ENCODE measurements at regions not wholly inside any gene's neighbourhood (a gene's known extent, or its start where the extent isn't known, plus 50 kb on each side); places are given as distances from the start of the nearest gene placed in this dataset.
"Not testable (repeated sequence)": the region's sequence is repeated elsewhere in the genome, so short reads cannot be mapped to it uniquely, and the experiment has no call there.

GRCh38 chr20:54995553-54995952 is 520.2 kb downstream of the DOK5 start:
- DNase-seq (ENCODE audit: low spot score), result no peak
- Mint-ChIP-seq H3K27ac (ENCODE audit: unreplicated experiment) (no peak overlapping the region), H3K4me1 (ENCODE audit: low read depth) (no peaks in the 10 kb centered on the region), H3K27me3 (ENCODE audit: low read depth) (no peaks in the 10 kb centered on the region), H3K36me3 (ENCODE audit: low read depth) (no peaks in the 10 kb centered on the region), H3K4me3 (ENCODE audit: unreplicated experiment) (no peak overlapping the region), H3K9me3 (ENCODE audit: low read depth) (peaks cover 10% of the 10 kb centered on the region)
- TF ChIP-seq, protein P1, sequence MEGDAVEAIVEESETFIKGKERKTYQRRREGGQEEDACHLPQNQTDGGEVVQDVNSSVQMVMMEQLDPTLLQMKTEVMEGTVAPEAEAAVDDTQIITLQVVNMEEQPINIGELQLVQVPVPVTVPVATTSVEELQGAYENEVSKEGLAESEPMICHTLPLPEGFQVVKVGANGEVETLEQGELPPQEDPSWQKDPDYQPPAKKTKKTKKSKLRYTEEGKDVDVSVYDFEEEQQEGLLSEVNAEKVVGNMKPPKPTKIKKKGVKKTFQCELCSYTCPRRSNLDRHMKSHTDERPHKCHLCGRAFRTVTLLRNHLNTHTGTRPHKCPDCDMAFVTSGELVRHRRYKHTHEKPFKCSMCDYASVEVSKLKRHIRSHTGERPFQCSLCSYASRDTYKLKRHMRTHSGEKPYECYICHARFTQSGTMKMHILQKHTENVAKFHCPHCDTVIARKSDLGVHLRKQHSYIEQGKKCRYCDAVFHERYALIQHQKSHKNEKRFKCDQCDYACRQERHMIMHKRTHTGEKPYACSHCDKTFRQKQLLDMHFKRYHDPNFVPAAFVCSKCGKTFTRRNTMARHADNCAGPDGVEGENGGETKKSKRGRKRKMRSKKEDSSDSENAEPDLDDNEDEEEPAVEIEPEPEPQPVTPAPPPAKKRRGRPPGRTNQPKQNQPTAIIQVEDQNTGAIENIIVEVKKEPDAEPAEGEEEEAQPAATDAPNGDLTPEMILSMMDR (IDR thresholded peaks at IDR 0.05), result no peak

- Mint-ChIP-seq H3K4me1 (ENCODE audit: low read depth) (no peaks in the 10 kb centered on the region), H3K27ac (ENCODE audit: unreplicated experiment) (no peak overlapping the region), H3K9me3 (ENCODE audit: low read depth) (peaks cover 10% of the 10 kb centered on the region), H3K36me3 (ENCODE audit: low read depth) (no peaks in the 10 kb centered on the region), H3K4me3 (ENCODE audit: unreplicated experiment) (no peak overlapping the region), H3K27me3 (ENCODE audit: low read depth) (no peaks in the 10 kb centered on the region)
- TF ChIP-seq, protein P1 (IDR thresholded peaks at IDR 0.05), result no peak
- DNase-seq (ENCODE audit: low spot score), result no peak
These were observed 519.6 kb downstream of the DOK5 start for GRCh38 chr20:54995011-54995410.

DNA sequence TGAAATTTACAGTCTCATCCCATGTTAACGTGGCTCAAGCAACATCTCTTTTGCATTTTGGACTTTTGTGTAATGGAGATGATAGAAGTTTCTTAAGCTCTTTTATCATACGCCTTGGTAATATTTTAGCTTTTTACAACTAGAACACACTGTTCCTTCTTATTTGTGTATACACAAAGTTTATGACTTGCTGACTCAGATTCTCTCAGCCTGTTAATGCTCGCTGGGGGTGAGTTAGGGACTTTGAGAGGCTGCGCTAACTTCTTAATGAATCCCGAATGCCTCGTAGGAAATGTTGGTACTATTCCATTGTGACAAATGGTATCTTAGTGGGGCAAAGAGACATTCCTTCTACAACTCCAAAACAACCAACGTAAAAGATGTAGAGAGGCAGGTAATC is 509.7 kb downstream of the DOK5 start:
- H3K36me3 Mint-ChIP-seq (ENCODE audit: low read depth), result no peaks in the 10 kb centered on the region
- DNase-seq (ENCODE audit: low spot score), result no peak
- H3K27me3 Mint-ChIP-seq (ENCODE audit: low read depth), result no peaks in the 10 kb centered on the region
- H3K4me1 Mint-ChIP-seq (ENCODE audit: low read depth), result no peaks in the 10 kb centered on the region
- peaks cover 2% of the 10 kb centered on the region for H3K9me3 Mint-ChIP-seq (ENCODE audit: low read depth)
- H3K27ac Mint-ChIP-seq (ENCODE audit: unreplicated experiment), result no peak overlapping the region
- TF ChIP-seq, protein P1 (IDR thresholded peaks at IDR 0.05), result no peak
- no peak overlapping the region for H3K4me3 Mint-ChIP-seq (ENCODE audit: unreplicated experiment)

DNA sequence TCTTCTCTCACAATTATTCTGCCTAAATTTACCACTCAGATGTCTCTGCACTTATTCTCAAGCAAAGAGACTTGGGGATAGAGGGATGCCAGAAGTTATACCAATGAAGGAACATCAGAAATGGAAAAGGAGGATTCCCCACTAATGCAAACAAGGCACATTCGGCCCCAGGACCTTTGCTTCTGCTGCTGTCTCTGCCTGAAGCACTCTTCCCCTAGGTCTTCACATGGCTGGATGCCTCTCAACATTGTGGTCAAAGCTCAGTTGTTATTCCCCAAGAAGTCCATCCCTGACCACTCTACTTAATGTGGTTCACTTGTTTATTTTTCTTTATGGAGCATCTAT is 508.7 kb downstream of the DOK5 start:
- Mint-ChIP-seq H3K27ac (ENCODE audit: unreplicated experiment) (no peak overlapping the region), H3K36me3 (ENCODE audit: low read depth) (no peaks in the 10 kb centered on the region), H3K9me3 (ENCODE audit: low read depth) (peaks cover under 1% of the 10 kb centered on the region), H3K27me3 (ENCODE audit: low read depth) (no peaks in the 10 kb centered on the region), H3K4me1 (ENCODE audit: low read depth) (no peaks in the 10 kb centered on the region), H3K4me3 (ENCODE audit: unreplicated experiment) (no peak overlapping the region)
- TF ChIP-seq, protein P1 (IDR thresholded peaks at IDR 0.05), result no peak
- DNase-seq (ENCODE audit: low spot score), result no peak

DNA sequence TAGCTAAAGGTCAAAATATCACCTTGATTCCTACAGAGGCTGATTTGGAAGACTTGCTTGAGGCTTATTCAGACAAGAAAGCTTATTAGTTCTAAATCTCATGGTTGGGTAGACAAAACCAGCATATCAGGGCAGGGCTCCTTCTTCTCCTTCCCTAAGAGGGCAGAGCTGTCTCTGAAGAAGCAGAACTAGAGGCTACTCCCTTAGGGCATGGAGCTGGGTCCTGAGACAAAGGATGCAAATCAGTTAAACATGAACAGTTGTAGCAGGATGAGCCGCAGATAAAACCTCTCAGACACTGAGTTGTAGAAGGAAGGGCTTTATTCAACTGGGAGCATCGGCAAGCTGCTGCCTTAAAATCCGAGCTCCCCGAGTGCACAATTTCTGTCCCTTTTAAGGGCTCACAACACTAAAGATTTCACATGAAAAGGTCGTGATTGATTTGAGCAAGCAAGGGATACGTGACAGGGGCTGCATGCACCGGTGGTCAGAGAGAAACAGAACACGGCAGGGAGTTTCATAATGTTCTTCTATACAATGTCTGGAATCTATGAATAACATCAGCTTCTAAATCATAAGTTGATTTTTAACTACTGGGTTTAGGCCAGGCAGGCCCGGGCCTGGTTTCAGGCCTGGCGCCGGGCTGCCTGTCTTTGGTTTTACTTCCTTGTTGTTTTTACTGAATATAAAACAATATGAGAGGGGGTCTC is 508.2 kb downstream of the DOK5 start:
- H3K27ac Mint-ChIP-seq (ENCODE audit: unreplicated experiment); H3K27me3 Mint-ChIP-seq (ENCODE audit: low read depth): not testable (repeated sequence)

GRCh38 chr20:54981175-54981574 is 505.8 kb downstream of the DOK5 start:
- Mint-ChIP-seq H3K27ac (ENCODE audit: unreplicated experiment) (no peak overlapping the region), H3K9me3 (ENCODE audit: low read depth) (no peaks in the 10 kb centered on the region), H3K4me1 (ENCODE audit: low read depth) (no peaks in the 10 kb centered on the region), H3K36me3 (ENCODE audit: low read depth) (no peaks in the 10 kb centered on the region), H3K4me3 (ENCODE audit: unreplicated experiment) (no peak overlapping the region), H3K27me3 (ENCODE audit: low read depth) (no peaks in the 10 kb centered on the region)
- TF ChIP-seq, protein P1 (IDR thresholded peaks at IDR 0.05), result no peak
- no peak for DNase-seq (ENCODE audit: low spot score)

More for the DNA sequence above, 508.2 kb downstream of the DOK5 start:
- DNase-seq (ENCODE audit: low spot score); H3K9me3 Mint-ChIP-seq (ENCODE audit: low read depth); H3K4me1 Mint-ChIP-seq (ENCODE audit: low read depth); H3K4me3 Mint-ChIP-seq (ENCODE audit: unreplicated experiment); H3K36me3 Mint-ChIP-seq (ENCODE audit: low read depth): not testable (repeated sequence)

Measured in chondrocyte (in vitro differentiated cells).